NCI-H1930 (cell line): ENCODE measurements at regions not wholly inside any gene's neighbourhood (a gene's known extent, or its start where the extent isn't known, plus 50 kb on each side); places are given as distances from the start of the nearest gene placed in this dataset.

ENCODE experiments used
- DNase-seq, 2 experiments: peaks; one replicate each; lab custom pipeline; 2025; lab: John Stamatoyannopoulos, UW

GRCh38 chr1:185645686-185646085 lies 88.5 kb upstream of the HMCN1 start:
- no peak for DNase-seq

GRCh38 chr1:185645162-185645640 lies 89.0 kb upstream of the HMCN1 start:
- DNase-seq = no peak

GRCh38 chr1:185644531-185644930 lies 89.7 kb upstream of the HMCN1 start:
- no peak for DNase-seq

GRCh38 chr1:185636848-185637247 lies 97.3 kb upstream of the HMCN1 start:
- DNase-seq = no peak

- DNase-seq = no peak
These were observed 99.5 kb upstream of the HMCN1 start for GRCh38 chr1:185634704-185635103.

- no peak for DNase-seq
These were observed 101.3 kb upstream of the HMCN1 start for GRCh38 chr1:185632659-185633423.

GRCh38 chr1:185631843-185632242 lies 102.3 kb upstream of the HMCN1 start:
- no peak for DNase-seq

- DNase-seq = no peak
These were observed 106.3 kb upstream of the HMCN1 start for GRCh38 chr1:185627761-185628501.

GRCh38 chr1:185627171-185627570 lies 107.0 kb upstream of the HMCN1 start:
- no peak for DNase-seq

- DNase-seq = no peak
These were observed 107.8 kb upstream of the HMCN1 start for GRCh38 chr1:185626344-185626743.

GRCh38 chr1:185610954-185611353 lies 123.2 kb upstream of the HMCN1 start:
- DNase-seq = no peak

- no peak for DNase-seq
These were observed 126.0 kb upstream of the HMCN1 start for GRCh38 chr1:185608177-185608576.

- DNase-seq = no peak
These were observed 131.0 kb upstream of the HMCN1 start for GRCh38 chr1:185603158-185603557.

- DNase-seq = no peak
These were observed 133.0 kb upstream of the HMCN1 start for GRCh38 chr1:185601189-185601588.

GRCh38 chr1:185600641-185601040 lies 133.6 kb upstream of the HMCN1 start:
- DNase-seq = no peak

GRCh38 chr1:185598332-185598731 lies 135.9 kb upstream of the HMCN1 start:
- DNase-seq = no peak

- peak; percentile 1 to 25 for DNase-seq
These were observed 138.1 kb upstream of the HMCN1 start for GRCh38 chr1:185595835-185596667.

- no peak for DNase-seq
These were observed 139.3 kb upstream of the HMCN1 start for GRCh38 chr1:185594786-185595410.

- no peak for DNase-seq
These were observed 140.9 kb upstream of the HMCN1 start for GRCh38 chr1:185593271-185593670.

- DNase-seq = no peak
These were observed 148.4 kb upstream of the HMCN1 start for GRCh38 chr1:185585770-185586169.

GRCh38 chr1:185581961-185582725 lies 152.0 kb upstream of the HMCN1 start:
- no peak for DNase-seq
